Panc1 (cell line): ENCODE measurements at regions not wholly inside any gene's neighbourhood (a gene's known extent, or its start where the extent isn't known, plus 50 kb on each side); places are given as distances from the start of the nearest gene placed in this dataset.

ENCODE experiments used
- ATAC-seq: fragments of 200-7000 bp; cut with Tn5 transposase; 2 replicates; pipeline ENCODE4 v1.9.1; 2020; ENCODE audit warnings: mild to moderate bottlenecking, moderate library complexity
- BruUV-seq: library from RNA; stranded (reverse); fragments of 400-500 nt; replicated peaks from 2 replicates; lab custom pipeline; 2021; lab: Mats Ljungman, UMichigan
- CTCF ChIA-PET: fragments of 300-600 bp; sonication (Branson Sonifier 250); formaldehyde crosslinking; loops from one replicate; lab custom pipeline; 2022; ENCODE audit warnings: antibody characterized with exemption; lab: Charles Lee
- POLR2A ChIA-PET: fragments of 300-600 bp; sonication (Branson Sonifier 250); formaldehyde crosslinking; loops from one replicate; lab custom pipeline; 2022; ENCODE audit warnings: antibody characterized with exemption; lab: Charles Lee
- DNase-seq: peaks from one replicate; pipeline ENCODE4 v3.0.0-alpha.2; 2010; ENCODE audit warnings: low read depth, low spot score
- H3K27ac ChIP-seq: 2 replicates; pipeline ENCODE4 v1.5.1; 2011; ENCODE audit warnings: mild to moderate bottlenecking, low read length, inconsistent platforms
- H3K27me3 ChIP-seq: fragments of 200-500 bp; sonication (Bioruptor generic); 2 replicates; pipeline ENCODE4 v1.6.0; 2014; ENCODE audit warnings: low read length, inconsistent platforms; ENCODE audit not compliant: control insufficient read depth, insufficient read depth
- H3K36me3 ChIP-seq: fragments of 200-500 bp; sonication (Bioruptor generic); 2 replicates; pipeline ENCODE4 v1.5.1; 2014; ENCODE audit warnings: inconsistent platforms, mild to moderate bottlenecking, low read length, moderate library complexity; ENCODE audit not compliant: control insufficient read depth, insufficient read depth
- H3K4me1 ChIP-seq: 2 replicates; pipeline ENCODE4 v1.5.1; 2011; ENCODE audit warnings: inconsistent platforms, mild to moderate bottlenecking, low read length, moderate library complexity; ENCODE audit not compliant: control insufficient read depth, insufficient read depth
- H3K4me3 ChIP-seq, 2 experiments: 2 replicates each; pipeline ENCODE4 v1.5.1; 2011 to 2012; ENCODE audit warnings: low read depth in 2 of 2, low read length in 2 of 2, mild to moderate bottlenecking in 2 of 2, inconsistent platforms in 1 of 2, moderate library complexity in 1 of 2
- H3K9me3 ChIP-seq: fragments of 200-500 bp; sonication (Bioruptor generic); 2 replicates; pipeline ENCODE4 v1.5.1; 2014; ENCODE audit warnings: low read depth, mild to moderate bottlenecking, inconsistent platforms, low read length, moderate library complexity; ENCODE audit not compliant: control insufficient read depth, insufficient read depth
- CTCF ChIP-seq: fragments of 450-650 bp; IDR thresholded peaks from 2 replicates; pipeline ENCODE4 v1.5.1; 2017; ENCODE audit warnings: mild to moderate bottlenecking
- POLR2AphosphoS5 ChIP-seq: IDR thresholded peaks from 2 replicates; pipeline ENCODE4 v1.6.1; 2012; ENCODE audit warnings: mild to moderate bottlenecking, low read depth, low read length, moderate library complexity
- SIN3A ChIP-seq: IDR thresholded peaks from 2 replicates; pipeline ENCODE4 v1.6.1; 2012; ENCODE audit warnings: low read depth, mild to moderate bottlenecking, low read length, moderate library complexity, borderline replicate concordance; ENCODE audit not compliant: insufficient read depth
- TCF7L2 ChIP-seq: IDR thresholded peaks from 2 replicates; pipeline ENCODE4 v1.6.1; 2011; ENCODE audit warnings: mild to moderate bottlenecking, low read depth, low read length, inconsistent platforms
- in situ Hi-C: cut with HindIII; loops from 2 replicates; pipeline ENCODE4 v1.10.0; 2016; ENCODE audit warnings: low sequenced_read_pairs, low pct_unique_long_range_greater_than_20kb
- intact Hi-C: fragments of 100-400 bp; cut with micrococcal nuclease; formaldehyde crosslinking; loops from one replicate; pipeline ENCODE4 v1.10.0; 2022; ENCODE audit not compliant: unreplicated experiment
- TF ChIP-seq, protein P1 (sequence below), 2 experiments: IDR thresholded peaks; 2 replicates each; pipeline ENCODE4 v1.6.1; 2011 to 2012; ENCODE audit warnings: low read depth in 2 of 2, control low read depth in 1 of 2, low read length in 1 of 2, mild to moderate bottlenecking in 1 of 2, moderate library complexity in 1 of 2; ENCODE audit not compliant: insufficient read depth in 1 of 2

- Histone ChIP-seq H3K4me3 (no peak overlapping the region), H3K27ac (no peak overlapping the region), H3K27me3 (no peaks in the 10 kb centered on the region), H3K4me1 (no peaks in the 10 kb centered on the region; the same call in 1 of the 2 replicates), H3K9me3 (peaks cover 8% of the 10 kb centered on the region; the same call in 1 of the 2 replicates), H3K36me3 (no peaks in the 10 kb centered on the region)
- DNase-seq (no peak), ATAC-seq (no peak)
- ChIA-PET CTCF (no interaction called here), POLR2A (interaction anchor here (0.6 kb wide), 1 partner anchor 76 kb away, joined by 3 read pairs; no protein-coding TSS in a partner anchor)
- no TSS peak for BruUV-seq
- in situ Hi-C loops (no loop called here), intact Hi-C loops (no loop called here)
- TF ChIP-seq CTCF (no peak), SIN3A (no peak), TCF7L2 (no peak), POLR2AphosphoS5 (no peak)
- TF ChIP-seq, protein P1, sequence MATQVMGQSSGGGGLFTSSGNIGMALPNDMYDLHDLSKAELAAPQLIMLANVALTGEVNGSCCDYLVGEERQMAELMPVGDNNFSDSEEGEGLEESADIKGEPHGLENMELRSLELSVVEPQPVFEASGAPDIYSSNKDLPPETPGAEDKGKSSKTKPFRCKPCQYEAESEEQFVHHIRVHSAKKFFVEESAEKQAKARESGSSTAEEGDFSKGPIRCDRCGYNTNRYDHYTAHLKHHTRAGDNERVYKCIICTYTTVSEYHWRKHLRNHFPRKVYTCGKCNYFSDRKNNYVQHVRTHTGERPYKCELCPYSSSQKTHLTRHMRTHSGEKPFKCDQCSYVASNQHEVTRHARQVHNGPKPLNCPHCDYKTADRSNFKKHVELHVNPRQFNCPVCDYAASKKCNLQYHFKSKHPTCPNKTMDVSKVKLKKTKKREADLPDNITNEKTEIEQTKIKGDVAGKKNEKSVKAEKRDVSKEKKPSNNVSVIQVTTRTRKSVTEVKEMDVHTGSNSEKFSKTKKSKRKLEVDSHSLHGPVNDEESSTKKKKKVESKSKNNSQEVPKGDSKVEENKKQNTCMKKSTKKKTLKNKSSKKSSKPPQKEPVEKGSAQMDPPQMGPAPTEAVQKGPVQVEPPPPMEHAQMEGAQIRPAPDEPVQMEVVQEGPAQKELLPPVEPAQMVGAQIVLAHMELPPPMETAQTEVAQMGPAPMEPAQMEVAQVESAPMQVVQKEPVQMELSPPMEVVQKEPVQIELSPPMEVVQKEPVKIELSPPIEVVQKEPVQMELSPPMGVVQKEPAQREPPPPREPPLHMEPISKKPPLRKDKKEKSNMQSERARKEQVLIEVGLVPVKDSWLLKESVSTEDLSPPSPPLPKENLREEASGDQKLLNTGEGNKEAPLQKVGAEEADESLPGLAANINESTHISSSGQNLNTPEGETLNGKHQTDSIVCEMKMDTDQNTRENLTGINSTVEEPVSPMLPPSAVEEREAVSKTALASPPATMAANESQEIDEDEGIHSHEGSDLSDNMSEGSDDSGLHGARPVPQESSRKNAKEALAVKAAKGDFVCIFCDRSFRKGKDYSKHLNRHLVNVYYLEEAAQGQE (IDR thresholded peaks at IDR 0.05; ENCODE audit: insufficient read depth in 1 of 2, low read depth in 2 of 2, low read length in 1 of 2) = no peak
These were observed 582.0 kb downstream of the SPRY1 start for GRCh38 chr4:123978637-123979036.

GRCh38 chr4:123980736-123981300, 584.2 kb downstream of the SPRY1 start:
- no peak for DNase-seq
- ChIA-PET POLR2A (no interaction called here), CTCF (no interaction called here)
- Histone ChIP-seq H3K27ac (no peak overlapping the region), H3K4me3 (no peak overlapping the region), H3K27me3 (no peaks in the 10 kb centered on the region), H3K9me3 (peaks cover 8% of the 10 kb centered on the region; the same call in 1 of the 2 replicates), H3K36me3 (no peaks in the 10 kb centered on the region), H3K4me1 (no peaks in the 10 kb centered on the region; the same call in 1 of the 2 replicates)
- BruUV-seq = no TSS peak
- in situ Hi-C loops = no loop called here
- intact Hi-C loops = no loop called here
- ATAC-seq = no peak
- TF ChIP-seq SIN3A = no peak

DNA sequence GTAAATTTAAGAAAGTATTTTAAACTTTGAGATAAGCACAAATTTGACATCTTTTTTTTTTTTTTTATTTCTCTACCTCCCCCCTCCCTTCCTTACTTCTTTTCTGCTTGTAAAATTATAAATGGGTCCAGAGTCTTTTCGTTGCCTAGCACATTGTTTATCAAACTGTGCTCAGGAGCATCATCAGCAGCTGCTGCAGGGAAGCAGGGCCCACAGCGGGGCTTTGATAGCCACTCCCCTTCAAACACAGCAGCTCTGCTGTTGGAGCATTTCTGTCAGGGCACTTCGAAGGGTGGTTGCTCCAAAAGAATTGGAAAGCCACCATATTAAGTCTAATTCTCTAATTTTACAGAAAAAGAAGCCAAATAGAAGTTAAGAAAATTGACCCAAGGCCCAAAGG, 588.3 kb downstream of the SPRY1 start:
- no peak for DNase-seq
- CTCF ChIA-PET = no interaction called here
- TF ChIP-seq CTCF (no peak), POLR2AphosphoS5 (no peak), SIN3A (no peak), TCF7L2 (no peak)
- TF ChIP-seq, protein P1 (IDR thresholded peaks at IDR 0.05; ENCODE audit: insufficient read depth in 1 of 2, low read depth in 2 of 2, low read length in 1 of 2) = no peak
- Histone ChIP-seq H3K27ac (no peak overlapping the region), H3K4me1 (no peaks in the 10 kb centered on the region), H3K36me3 (no peaks in the 10 kb centered on the region), H3K4me3 (no peak overlapping the region), H3K9me3 (no peaks in the 10 kb centered on the region), H3K27me3 (no peaks in the 10 kb centered on the region)
- BruUV-seq = no TSS peak
- intact Hi-C loops (no loop called here), in situ Hi-C loops (no loop called here)
- POLR2A ChIA-PET = no interaction called here
- ATAC-seq = no peak
